IMR-90 (cell line): ENCODE measurements at regions not wholly inside any gene's neighbourhood (a gene's known extent, or its start where the extent isn't known, plus 50 kb on each side); places are given as distances from the start of the nearest gene placed in this dataset.

Source experiments
- CEBPB ChIP-seq: IDR thresholded peaks from 2 replicates; pipeline ENCODE4 v1.6.1; 2012; ENCODE audit warnings: low read depth, low read length, improper control_type of control experiment
- CTCF ChIP-seq: conservative IDR thresholded peaks from 2 replicates; pipeline ENCODE4 v1.5.1; 2012; ENCODE audit warnings: mild to moderate bottlenecking, low read depth, low read length, improper control_type of control experiment
- POLR2A ChIP-seq: IDR thresholded peaks from 2 replicates; pipeline ENCODE4 v1.6.1; 2012; ENCODE audit warnings: mild to moderate bottlenecking, low read depth, low read length
- RAD21 ChIP-seq: IDR thresholded peaks from 2 replicates; pipeline ENCODE4 v1.6.1; 2012; ENCODE audit warnings: low read length, improper control_type of control experiment
- RCOR1 ChIP-seq: IDR thresholded peaks from 2 replicates; pipeline ENCODE4 v1.6.1; 2012; ENCODE audit warnings: mild to moderate bottlenecking, low read length, improper control_type of control experiment; ENCODE audit not compliant: insufficient replicate concordance
- RFX5 ChIP-seq: IDR thresholded peaks from 2 replicates; pipeline ENCODE4 v1.8.0; 2012; ENCODE audit warnings: low read depth, mild to moderate bottlenecking, low read length, moderate library complexity
- SMC3 ChIP-seq: fragments of 150-350 bp; IDR thresholded peaks from 2 replicates; pipeline ENCODE4 v1.6.1; 2016; ENCODE audit warnings: low read depth, mild to moderate bottlenecking, antibody characterized with exemption, low read length, moderate library complexity
- USF2 ChIP-seq: fragments of 150-350 bp; IDR thresholded peaks from 2 replicates; pipeline ENCODE4 v1.6.1; 2017; ENCODE audit warnings: mild to moderate bottlenecking, antibody characterized with exemption, low read length, low read depth

DNA sequence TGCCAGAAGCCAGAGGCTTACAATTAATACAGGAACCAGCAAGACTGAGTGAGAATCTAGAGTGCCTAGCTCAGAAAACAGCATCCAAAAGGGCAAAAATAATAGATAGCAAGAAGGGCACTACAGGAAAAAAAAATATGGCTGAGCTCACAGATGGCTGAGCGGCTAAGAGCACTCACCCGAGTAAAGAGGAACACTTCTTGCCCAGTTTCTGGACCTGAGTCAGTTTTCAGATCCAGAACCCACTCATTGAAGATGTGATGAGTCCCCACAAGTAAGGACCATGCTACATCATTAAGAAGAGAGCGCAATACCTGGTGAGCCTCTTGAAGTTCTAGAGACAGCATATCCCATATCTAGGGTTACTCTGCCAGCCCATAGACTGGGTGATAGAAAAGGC lies 65.5 kb upstream of the MAP3K1 start:
- TF ChIP-seq CTCF, result no peak
- TF ChIP-seq POLR2A, result no peak
- TF ChIP-seq RAD21, result no peak
- no peak for TF ChIP-seq RFX5
- no peak for TF ChIP-seq USF2
- TF ChIP-seq SMC3, result no peak
- no peak for TF ChIP-seq RCOR1
- no peak for TF ChIP-seq CEBPB
